ENCODE measurements at regions not wholly inside any gene's neighbourhood (a gene's known extent, or its start where the extent isn't known, plus 50 kb on each side); places are given as distances from the start of the nearest gene placed in this dataset.

DNA sequence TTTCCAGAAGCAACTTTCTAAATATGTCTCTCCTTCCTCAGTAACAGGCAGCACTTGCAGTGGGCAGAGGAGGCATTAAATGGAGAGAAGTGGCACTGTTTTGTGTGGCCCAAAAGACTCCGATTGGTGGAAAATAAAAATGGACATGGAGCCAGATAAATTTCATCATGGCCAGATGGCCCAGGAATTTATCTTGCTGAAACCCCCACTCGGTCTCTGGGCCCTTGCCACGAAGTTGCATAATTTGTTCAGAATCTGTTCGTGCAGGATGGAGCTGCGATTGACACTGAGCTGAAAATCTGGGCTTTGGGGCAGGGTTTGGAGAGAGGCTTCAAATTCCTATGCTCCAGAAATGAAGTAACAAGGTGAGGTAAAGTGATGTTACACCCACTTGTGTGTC, 65.5 kb downstream of the C11orf91 start:
- ChIA-PET CTCF (no interaction called here), POLR2A (no interaction called here)
- Histone ChIP-seq H3K27ac (ENCODE audit: low read depth, low read length) (no peak overlapping the region), H3K4me1 (ENCODE audit: insufficient read depth, low read length) (no peaks in the 10 kb centered on the region), H3K4me3 (ENCODE audit: low read length) (no peak overlapping the region), H3K9me3 (ENCODE audit: low read length) (no peaks in the 10 kb centered on the region), H3K36me3 (ENCODE audit: insufficient read depth, low read length) (no peaks in the 10 kb centered on the region), H3K27me3 (ENCODE audit: insufficient read depth, low read length, poor library complexity, severe bottlenecking) (no peaks in the 10 kb centered on the region)
- Mint-ChIP-seq H3K27me3 (peaks cover 21 to 58% of the 10 kb centered on the region in 2 donors), H3K4me3 (no peak overlapping the region), H3K27ac (no peak overlapping the region), H3K36me3 (peaks cover 0 to 5% (median 0%) of the 10 kb centered on the region in 3 donors), H3K4me1 (no peaks in the 10 kb centered on the region), H3K9me3 (peaks cover 0 to 9% (median 5%) of the 10 kb centered on the region in 5 donors)
- DNase-seq: no peak

- ChIA-PET CTCF (no interaction called here), POLR2A (no interaction called here)
- Mint-ChIP-seq H3K9me3 (peaks cover 0 to 9% (median 5%) of the 10 kb centered on the region in 5 donors), H3K27ac (no peak overlapping the region), H3K27me3 (peaks cover 21 to 57% of the 10 kb centered on the region in 2 donors), H3K36me3 (peaks cover 0 to 5% (median 0%) of the 10 kb centered on the region in 3 donors), H3K4me3 (no peak overlapping the region), H3K4me1 (no peaks in the 10 kb centered on the region)
- H3K27me3 ChIP-seq (ENCODE audit: insufficient read depth, low read length, poor library complexity, severe bottlenecking): no peaks in the 10 kb centered on the region
- no peaks in the 10 kb centered on the region for H3K36me3 ChIP-seq (ENCODE audit: insufficient read depth, low read length)
- H3K4me3 ChIP-seq (ENCODE audit: low read length): no peak overlapping the region
- no peaks in the 10 kb centered on the region for H3K4me1 ChIP-seq (ENCODE audit: insufficient read depth, low read length)
- no peak overlapping the region for H3K27ac ChIP-seq (ENCODE audit: low read depth, low read length)
- H3K9me3 ChIP-seq (ENCODE audit: low read length): no peaks in the 10 kb centered on the region
- DNase-seq: no peak
These were observed 66.3 kb downstream of the C11orf91 start for GRCh38 chr11:33634291-33634834.

GRCh38 chr11:33633251-33634003, 67.2 kb downstream of the C11orf91 start:
- POLR2A ChIA-PET: no interaction called here

DNA sequence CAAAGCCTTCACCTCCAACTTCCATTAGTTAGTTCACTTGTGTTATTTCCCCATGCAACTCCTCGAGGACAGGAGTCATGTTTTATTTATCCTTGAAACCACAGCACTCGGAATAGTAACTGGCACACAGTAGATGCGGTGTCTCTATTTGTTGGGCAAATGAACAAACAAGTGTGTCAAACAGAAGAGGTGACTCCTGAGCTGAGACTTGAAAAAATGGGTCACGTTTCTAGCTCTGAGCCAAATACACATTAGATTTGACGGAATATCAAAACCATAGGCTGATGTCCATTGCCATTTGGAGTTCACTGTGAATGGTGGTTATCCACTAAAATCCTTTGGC, 68.9 kb downstream of the C11orf91 start:
- Histone ChIP-seq H3K4me1 (ENCODE audit: insufficient read depth, low read length) (no peaks in the 10 kb centered on the region), H3K27me3 (ENCODE audit: insufficient read depth, low read length, poor library complexity, severe bottlenecking) (no peaks in the 10 kb centered on the region), H3K9me3 (ENCODE audit: low read length) (no peaks in the 10 kb centered on the region), H3K4me3 (ENCODE audit: low read length) (no peak overlapping the region), H3K27ac (ENCODE audit: low read depth, low read length) (no peak overlapping the region), H3K36me3 (ENCODE audit: insufficient read depth, low read length) (no peaks in the 10 kb centered on the region)
- Mint-ChIP-seq H3K4me1 (no peaks in the 10 kb centered on the region), H3K4me3 (no peak overlapping the region), H3K27me3 (peaks cover 20 to 38% of the 10 kb centered on the region in 2 donors), H3K36me3 (peaks cover 0 to 5% (median 0%) of the 10 kb centered on the region in 3 donors), H3K27ac (no peak overlapping the region), H3K9me3 (peaks cover 0 to 5% (median 0%) of the 10 kb centered on the region in 5 donors)
- CTCF ChIA-PET: no interaction called here
- no peak for DNase-seq
- POLR2A ChIA-PET: no interaction called here

More at GRCh38 chr11:33633251-33634003, 67.2 kb downstream of the C11orf91 start:
- Histone ChIP-seq H3K27ac (ENCODE audit: low read depth, low read length) (no peak overlapping the region), H3K9me3 (ENCODE audit: low read length) (no peaks in the 10 kb centered on the region), H3K36me3 (ENCODE audit: insufficient read depth, low read length) (no peaks in the 10 kb centered on the region), H3K4me1 (ENCODE audit: insufficient read depth, low read length) (no peaks in the 10 kb centered on the region), H3K27me3 (ENCODE audit: insufficient read depth, low read length, poor library complexity, severe bottlenecking) (no peaks in the 10 kb centered on the region), H3K4me3 (ENCODE audit: low read length) (no peak overlapping the region)
- Mint-ChIP-seq H3K4me1 (no peaks in the 10 kb centered on the region), H3K27ac (no peak overlapping the region), H3K27me3 (peaks cover 21 to 49% of the 10 kb centered on the region in 2 donors), H3K9me3 (peaks cover 0 to 5% (median 0%) of the 10 kb centered on the region in 5 donors), H3K36me3 (peaks cover 0 to 5% (median 0%) of the 10 kb centered on the region in 3 donors), H3K4me3 (no peak overlapping the region)
- CTCF ChIA-PET: interaction anchor here (0.8 kb wide), 1 partner anchor 31 kb away, joined by 3 read pairs; no protein-coding TSS in a partner anchor
- DNase-seq: no peak

DNA sequence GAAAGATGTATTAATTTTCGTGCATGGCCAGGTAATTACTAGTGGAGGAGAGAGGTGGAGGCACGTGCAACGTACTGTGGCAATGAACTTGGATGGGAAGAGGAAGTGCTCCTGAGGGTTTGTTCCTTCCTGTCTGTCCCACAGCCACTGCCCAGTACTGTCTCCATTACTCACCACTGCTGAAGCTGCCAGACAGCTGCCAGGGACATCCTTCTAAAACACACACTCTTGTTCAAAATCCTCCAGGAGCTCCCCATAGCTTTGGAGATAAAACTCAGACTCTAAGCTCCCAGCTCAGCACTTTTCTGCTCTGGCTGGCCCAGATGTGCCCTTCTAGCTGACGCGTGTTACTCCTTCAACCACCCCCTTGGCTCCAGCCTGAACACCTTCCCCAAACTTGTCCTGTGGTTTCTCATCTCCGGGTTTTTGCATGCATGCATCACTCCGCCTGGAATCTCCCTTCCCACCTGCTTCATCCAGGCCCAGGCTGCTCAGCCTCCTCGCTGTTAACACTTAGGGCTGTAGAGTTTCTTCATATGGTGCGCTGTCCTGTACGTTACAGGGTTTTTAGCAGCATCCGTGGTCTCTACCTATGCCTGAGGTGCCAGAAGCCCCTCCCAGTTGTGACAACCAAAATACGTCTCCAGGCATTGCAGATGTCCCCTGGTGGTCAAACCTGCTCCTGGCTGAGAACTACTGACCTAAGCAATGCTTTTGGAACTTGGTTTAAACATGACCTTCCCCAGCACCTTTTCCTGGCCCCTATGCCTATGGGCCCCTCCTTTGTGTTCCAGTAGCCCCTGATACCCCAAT, 69.5 kb downstream of the C11orf91 start:
- H3K27me3 Mint-ChIP-seq: peaks cover 18 to 37% of the 10 kb centered on the region in 2 donors
- H3K4me3 ChIP-seq (ENCODE audit: low read length): no peak overlapping the region
- no peak overlapping the region for H3K4me3 Mint-ChIP-seq
- H3K36me3 ChIP-seq (ENCODE audit: insufficient read depth, low read length): no peaks in the 10 kb centered on the region
- H3K36me3 Mint-ChIP-seq: peaks cover 0 to 5% (median 0%) of the 10 kb centered on the region in 3 donors
- H3K4me1 ChIP-seq (ENCODE audit: insufficient read depth, low read length): no peaks in the 10 kb centered on the region
- H3K27ac Mint-ChIP-seq: no peak overlapping the region
- no peak for DNase-seq
- no peak overlapping the region for H3K27ac ChIP-seq (ENCODE audit: low read depth, low read length)
- H3K9me3 Mint-ChIP-seq: peaks cover 0 to 5% (median 0%) of the 10 kb centered on the region in 5 donors
- H3K4me1 Mint-ChIP-seq: no peaks in the 10 kb centered on the region
- no peaks in the 10 kb centered on the region for H3K27me3 ChIP-seq (ENCODE audit: insufficient read depth, low read length, poor library complexity, severe bottlenecking)
- CTCF ChIA-PET: no interaction called here
- H3K9me3 ChIP-seq (ENCODE audit: low read length): no peaks in the 10 kb centered on the region
- POLR2A ChIA-PET: no interaction called here

GRCh38 chr11:33624083-33624482, 76.5 kb downstream of the C11orf91 start:
- no peak for DNase-seq

DNA sequence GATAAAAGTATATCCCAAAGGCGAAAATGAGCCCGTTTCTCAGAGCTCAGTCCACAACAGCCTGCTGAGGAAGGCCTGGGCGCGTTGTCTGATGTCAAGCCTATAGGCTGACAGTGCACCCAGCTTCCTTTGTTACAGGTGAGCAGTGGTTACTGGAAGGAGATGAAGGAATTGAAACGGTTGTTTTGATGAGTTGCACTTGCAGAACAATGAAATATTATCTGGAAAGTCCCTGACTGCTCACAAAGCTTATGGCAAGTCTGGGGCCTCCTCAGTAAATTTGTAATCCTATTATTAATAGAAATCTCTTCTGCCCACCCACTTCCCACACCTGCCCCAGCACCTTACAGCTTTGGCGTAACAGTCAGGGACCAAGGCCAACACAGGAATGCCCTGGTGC, 77.8 kb downstream of the C11orf91 start:
- H3K27me3 ChIP-seq (ENCODE audit: insufficient read depth, low read length, poor library complexity, severe bottlenecking): no peaks in the 10 kb centered on the region
- ChIA-PET CTCF (no interaction called here), POLR2A (no interaction called here)
- H3K4me1 Mint-ChIP-seq: no peaks in the 10 kb centered on the region
- no peaks in the 10 kb centered on the region for H3K4me1 ChIP-seq (ENCODE audit: insufficient read depth, low read length)
- H3K36me3 ChIP-seq (ENCODE audit: insufficient read depth, low read length): no peaks in the 10 kb centered on the region
- peaks cover 0 to 4% (median 2%) of the 10 kb centered on the region in 5 donors for H3K9me3 Mint-ChIP-seq
- H3K36me3 Mint-ChIP-seq: no peaks in the 10 kb centered on the region
- H3K4me3 ChIP-seq (ENCODE audit: low read length): no peak overlapping the region
- no peak overlapping the region for H3K27ac ChIP-seq (ENCODE audit: low read depth, low read length)
- peaks cover 10 to 12% of the 10 kb centered on the region in 2 donors for H3K27me3 Mint-ChIP-seq
- no peaks in the 10 kb centered on the region for H3K9me3 ChIP-seq (ENCODE audit: low read length)
- peak overlapping the region in 1 of 8 donors; percentile 40 for H3K27ac Mint-ChIP-seq
- DNase-seq: no peak
- H3K4me3 Mint-ChIP-seq: no peak overlapping the region

More at GRCh38 chr11:33624083-33624482, 76.5 kb downstream of the C11orf91 start:
- Histone ChIP-seq H3K36me3 (ENCODE audit: insufficient read depth, low read length) (no peaks in the 10 kb centered on the region), H3K9me3 (ENCODE audit: low read length) (no peaks in the 10 kb centered on the region), H3K27me3 (ENCODE audit: insufficient read depth, low read length, poor library complexity, severe bottlenecking) (no peaks in the 10 kb centered on the region), H3K27ac (ENCODE audit: low read depth, low read length) (no peak overlapping the region), H3K4me3 (ENCODE audit: low read length) (no peak overlapping the region), H3K4me1 (ENCODE audit: insufficient read depth, low read length) (no peaks in the 10 kb centered on the region)
- Mint-ChIP-seq H3K36me3 (no peaks in the 10 kb centered on the region), H3K27me3 (peaks cover 9 to 12% of the 10 kb centered on the region in 2 donors), H3K27ac (no peak overlapping the region), H3K4me3 (no peak overlapping the region), H3K4me1 (no peaks in the 10 kb centered on the region), H3K9me3 (peaks cover 0 to 4% (median 2%) of the 10 kb centered on the region in 5 donors)
- POLR2A ChIA-PET: no interaction called here
- CTCF ChIA-PET: no interaction called here

DNA sequence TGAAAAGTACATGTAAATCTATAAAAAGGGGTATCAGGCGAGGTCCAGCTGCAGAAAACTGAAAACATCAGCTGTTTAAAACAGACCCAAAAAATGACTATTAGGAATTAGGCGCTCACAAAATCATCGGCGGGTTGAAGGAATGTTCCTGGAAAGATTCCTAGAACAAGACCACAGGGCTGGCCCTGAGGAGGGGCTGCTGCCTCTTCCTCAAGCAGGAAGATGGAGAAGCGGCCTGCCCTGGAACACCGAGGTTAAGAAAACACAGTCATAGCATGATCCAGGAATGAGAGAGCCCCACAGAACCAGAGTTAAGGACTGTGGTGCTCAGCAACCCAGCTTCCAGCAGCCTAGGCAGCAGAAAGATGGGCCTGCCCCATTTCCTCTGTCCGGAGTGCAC, 78.4 kb downstream of the C11orf91 start:
- Mint-ChIP-seq H3K4me3 (no peak overlapping the region), H3K9me3 (peaks cover 0 to 2% (median 2%) of the 10 kb centered on the region in 5 donors), H3K4me1 (no peaks in the 10 kb centered on the region), H3K27ac (peak overlapping the region in 1 of 8 donors; percentile 72), H3K27me3 (peaks cover 12 to 18% of the 10 kb centered on the region in 2 donors), H3K36me3 (no peaks in the 10 kb centered on the region)
- Histone ChIP-seq H3K9me3 (ENCODE audit: low read length) (no peaks in the 10 kb centered on the region), H3K27me3 (ENCODE audit: insufficient read depth, low read length, poor library complexity, severe bottlenecking) (no peaks in the 10 kb centered on the region), H3K4me1 (ENCODE audit: insufficient read depth, low read length) (no peaks in the 10 kb centered on the region), H3K4me3 (ENCODE audit: low read length) (no peak overlapping the region), H3K27ac (ENCODE audit: low read depth, low read length) (no peak overlapping the region), H3K36me3 (ENCODE audit: insufficient read depth, low read length) (no peaks in the 10 kb centered on the region)
- DNase-seq: no peak
- ChIA-PET POLR2A (no interaction called here), CTCF (no interaction called here)

Measured in CD8-positive, alpha-beta memory T cell (primary cell).